ENCODE measurements at regions not wholly inside any gene's neighbourhood (a gene's known extent, or its start where the extent isn't known, plus 50 kb on each side); places are given as distances from the start of the nearest gene placed in this dataset.

DNA sequence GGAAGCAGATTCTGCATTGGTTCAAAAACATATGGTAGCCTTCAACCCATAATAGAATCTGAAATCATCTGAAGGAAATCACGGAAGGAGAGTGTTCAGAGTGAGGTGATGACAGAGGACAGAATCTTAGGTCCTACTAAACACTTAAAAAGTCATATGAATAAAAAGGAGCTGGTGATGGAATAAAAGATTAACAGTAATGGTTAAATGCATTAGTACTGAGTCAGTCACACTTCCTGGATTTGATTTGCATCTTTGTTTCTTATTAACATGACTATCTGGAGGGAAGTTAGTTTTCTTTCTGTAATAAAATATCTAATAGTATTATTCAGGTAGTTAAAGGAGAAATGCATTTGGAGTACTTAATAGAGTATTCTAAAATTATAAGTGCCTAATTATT, 296.3 kb upstream of the ATXN7L3B start:
- Histone ChIP-seq H3K79me2 (ENCODE audit: insufficient read depth, low read length) (no peaks in the 10 kb centered on the region), H4K8ac (replicated peaks; ENCODE audit: insufficient read length, low read depth, low read length) (no peak overlapping the region), H3K9ac (ENCODE audit: extremely low read depth, insufficient read length, low read length) (no peak overlapping the region), H3K27me3 (ENCODE audit: insufficient read depth, low read length) (no peaks in the 10 kb centered on the region), H3K9me3 (ENCODE audit: control insufficient read depth, low read depth, low read length) (no peaks in the 10 kb centered on the region), H2BK120ac (ENCODE audit: low read depth, low read length, poor library complexity, severe bottlenecking) (no peak overlapping the region), H2BK5ac (ENCODE audit: insufficient read length, low read length) (no peak overlapping the region), H4K91ac (ENCODE audit: insufficient read length, low read depth, low read length) (no peak overlapping the region), H3K4ac (ENCODE audit: low read depth, low read length) (no peak overlapping the region), H3K23me2 (ENCODE audit: insufficient read length, low read depth, low read length, poor library complexity, severe bottlenecking) (no peaks in the 10 kb centered on the region), H3K4me1 (ENCODE audit: insufficient read depth, low read length) (no peaks in the 10 kb centered on the region), H2BK15ac (ENCODE audit: low read depth, low read length) (no peak overlapping the region), H2AK5ac (ENCODE audit: insufficient read length, low read length) (no peak overlapping the region), H2AFZ (ENCODE audit: low read length) (no peak overlapping the region), H3K27ac (ENCODE audit: insufficient read length, low read depth, low read length) (no peak overlapping the region), H3K23ac (ENCODE audit: insufficient read length, low read depth, low read length) (no peak overlapping the region), H2BK12ac (ENCODE audit: insufficient read length, low read depth, low read length) (no peak overlapping the region), H3K18ac (ENCODE audit: insufficient read length, low read depth, low read length) (no peak overlapping the region), H3K79me1 (ENCODE audit: insufficient read depth, low read depth, low read length, poor library complexity, severe bottlenecking) (no peaks in the 10 kb centered on the region), H4K20me1 (ENCODE audit: control insufficient read depth, insufficient read depth, insufficient read length) (no peaks in the 10 kb centered on the region), H3K4me2 (ENCODE audit: insufficient read depth, insufficient read length, low read length) (no peak overlapping the region), H3K14ac (ENCODE audit: insufficient read depth, low read length) (no peak overlapping the region), H4K5ac (ENCODE audit: insufficient read length, low read depth, low read length) (no peak overlapping the region), H3T11ph (ENCODE audit: low read length) (no peak overlapping the region), H3K56ac (ENCODE audit: insufficient read length, low read depth, low read length) (no peak overlapping the region), H2BK20ac (ENCODE audit: low read depth, low read length, poor library complexity, severe bottlenecking) (no peak overlapping the region)
- TF ChIP-seq, protein P1, sequence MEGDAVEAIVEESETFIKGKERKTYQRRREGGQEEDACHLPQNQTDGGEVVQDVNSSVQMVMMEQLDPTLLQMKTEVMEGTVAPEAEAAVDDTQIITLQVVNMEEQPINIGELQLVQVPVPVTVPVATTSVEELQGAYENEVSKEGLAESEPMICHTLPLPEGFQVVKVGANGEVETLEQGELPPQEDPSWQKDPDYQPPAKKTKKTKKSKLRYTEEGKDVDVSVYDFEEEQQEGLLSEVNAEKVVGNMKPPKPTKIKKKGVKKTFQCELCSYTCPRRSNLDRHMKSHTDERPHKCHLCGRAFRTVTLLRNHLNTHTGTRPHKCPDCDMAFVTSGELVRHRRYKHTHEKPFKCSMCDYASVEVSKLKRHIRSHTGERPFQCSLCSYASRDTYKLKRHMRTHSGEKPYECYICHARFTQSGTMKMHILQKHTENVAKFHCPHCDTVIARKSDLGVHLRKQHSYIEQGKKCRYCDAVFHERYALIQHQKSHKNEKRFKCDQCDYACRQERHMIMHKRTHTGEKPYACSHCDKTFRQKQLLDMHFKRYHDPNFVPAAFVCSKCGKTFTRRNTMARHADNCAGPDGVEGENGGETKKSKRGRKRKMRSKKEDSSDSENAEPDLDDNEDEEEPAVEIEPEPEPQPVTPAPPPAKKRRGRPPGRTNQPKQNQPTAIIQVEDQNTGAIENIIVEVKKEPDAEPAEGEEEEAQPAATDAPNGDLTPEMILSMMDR (conservative IDR thresholded peaks at IDR 0.05), result no peak
- Mint-ChIP-seq H3K27ac (no peak overlapping the region), H3K4me3 (no peak overlapping the region), H3K27me3 (ENCODE audit: low read depth) (no peaks in the 10 kb centered on the region), H3K4me1 (peaks cover 0 to 4% of the 10 kb centered on the region in 2 experiments; a peak in 1 of 4 replicates), H3K36me3 (ENCODE audit: insufficient read depth in 1 of 3, low read depth in 3 of 3) (peaks cover 0 to 14% (median 7%) of the 10 kb centered on the region in 3 experiments; a peak in 4 of 7 replicates), H3K9me3 (peaks cover 9 to 12% of the 10 kb centered on the region in 2 experiments)
- no CpG with 5 or more reads among the region's 1 CpG for WGBS (ENCODE audit: extremely low coverage, insufficient read length, low lambda C conversion rate)
- no peak for DNase-seq

All from H9 (cell line).